OCI-LY7 (cell line): ENCODE measurements at regions not wholly inside any gene's neighbourhood (a gene's known extent, or its start where the extent isn't known, plus 50 kb on each side); places are given as distances from the start of the nearest gene placed in this dataset.

Source experiments
- BruUV-seq: library from RNA; stranded (reverse); fragments of 400-500 nt; replicated peaks from 2 replicates; lab custom pipeline; 2021; lab: Mats Ljungman, UMichigan
- CTCF ChIA-PET: fragments of 300-600 bp; sonication (Branson Sonifier 250); formaldehyde crosslinking; loops from one replicate; lab custom pipeline; 2022; ENCODE audit warnings: antibody characterized with exemption; ENCODE audit not compliant: unreplicated experiment; lab: Charles Lee
- POLR2A ChIA-PET: fragments of 300-600 bp; sonication (Branson Sonifier 250); formaldehyde crosslinking; loops from one replicate; lab custom pipeline; 2022; ENCODE audit warnings: antibody characterized with exemption; lab: Charles Lee
- DNase-seq: peaks from one replicate; pipeline ENCODE4 v3.0.0-alpha.2; 2015; ENCODE audit warnings: low spot score
- H2AFZ ChIP-seq: fragments of 200-600 bp; sonication (generic), shearing (Covaris generic); 2 replicates; pipeline ENCODE4 v1.6.1; 2014; ENCODE audit warnings: mild to moderate bottlenecking, antibody characterized with exemption, low read length, moderate library complexity
- H3K27ac ChIP-seq: fragments of 200-600 bp; sonication (generic); 2 replicates; pipeline ENCODE4 v1.5.1; 2014; ENCODE audit warnings: mixed run types, low read depth, mild to moderate bottlenecking, moderate library complexity, low read length, inconsistent platforms; ENCODE audit not compliant: poor library complexity, severe bottlenecking
- H3K36me3 ChIP-seq: fragments of 200-600 bp; sonication (generic); 2 replicates; pipeline ENCODE4 v1.6.1; 2014; ENCODE audit warnings: mild to moderate bottlenecking, antibody characterized with exemption, low read length, moderate library complexity, mixed read lengths; ENCODE audit not compliant: insufficient read depth
- H3K4me1 ChIP-seq: fragments of 200-600 bp; sonication (generic); 2 replicates; pipeline ENCODE4 v1.5.1; 2014; ENCODE audit warnings: mild to moderate bottlenecking, low read length; ENCODE audit not compliant: insufficient read depth, poor library complexity, severe bottlenecking
- H3K4me2 ChIP-seq: fragments of 200-600 bp; sonication (generic); 2 replicates; pipeline ENCODE4 v1.6.1; 2014; ENCODE audit warnings: mild to moderate bottlenecking, low read length
- H3K4me3 ChIP-seq: fragments of 200-600 bp; sonication (generic); 2 replicates; pipeline ENCODE4 v1.5.1; 2014; ENCODE audit warnings: mild to moderate bottlenecking, low read depth, low read length; ENCODE audit not compliant: poor library complexity, severe bottlenecking
- H3K79me2 ChIP-seq: fragments of 200-600 bp; sonication (generic); 2 replicates; pipeline ENCODE4 v1.6.1; 2016; ENCODE audit warnings: low read depth, mild to moderate bottlenecking, low read length, moderate library complexity, mixed read lengths; ENCODE audit not compliant: insufficient read depth
- H3K9me2 ChIP-seq: fragments of 200-600 bp; sonication (generic); 2 replicates; pipeline ENCODE4 v1.6.1; 2016; ENCODE audit warnings: mild to moderate bottlenecking, low read length, mixed read lengths; ENCODE audit not compliant: insufficient read depth
- H3K9me3 ChIP-seq: fragments of 200-600 bp; sonication (generic); 2 replicates; pipeline ENCODE4 v1.6.1; 2014; ENCODE audit warnings: mild to moderate bottlenecking, mixed run types, low read length, mixed read lengths
- H4K20me1 ChIP-seq: fragments of 200-600 bp; sonication (generic); 2 replicates; pipeline ENCODE4 v1.6.1; 2014; ENCODE audit warnings: mild to moderate bottlenecking, antibody characterized with exemption, low read length, moderate library complexity, mixed read lengths; ENCODE audit not compliant: insufficient read depth
- CTCF ChIP-seq: fragments of 200-600 bp; sonication (generic); conservative IDR thresholded peaks from 2 replicates; pipeline ENCODE4 v1.5.1; 2014; ENCODE audit warnings: mild to moderate bottlenecking, antibody characterized with exemption, low read length, moderate library complexity, mixed read lengths
- EZH2phosphoT487 ChIP-seq: fragments of 200-600 bp; sonication (generic); IDR thresholded peaks from 2 replicates; pipeline ENCODE4 v1.6.1; 2018; ENCODE audit warnings: low read depth, borderline replicate concordance, mild to moderate bottlenecking, mixed run types, antibody characterized with exemption, low read length, moderate library complexity, mixed read lengths
- intact Hi-C: fragments of 100-400 bp; cut with micrococcal nuclease; formaldehyde crosslinking; loops from one replicate; pipeline ENCODE4 v1.10.0; 2022; ENCODE audit not compliant: unreplicated experiment

- no peak for DNase-seq
- intact Hi-C loops: no loop called here
- Histone ChIP-seq H3K4me2 (no peak overlapping the region), H4K20me1 (no peaks in the 10 kb centered on the region), H3K9me2 (no peaks in the 10 kb centered on the region), H3K4me1 (no peaks in the 10 kb centered on the region), H3K79me2 (no peaks in the 10 kb centered on the region), H2AFZ (no peak overlapping the region), H3K9me3 (no peaks in the 10 kb centered on the region), H3K27ac (no peak overlapping the region), H3K36me3 (no peaks in the 10 kb centered on the region), H3K4me3 (no peak overlapping the region)
- ChIA-PET POLR2A (interaction anchor here (0.5 kb wide), 1 partner anchor 644 kb away, joined by 6 read pairs; no protein-coding TSS in a partner anchor), CTCF (no interaction called here)
- BruUV-seq: no TSS peak
- TF ChIP-seq CTCF: no peak
- no peak for TF ChIP-seq EZH2phosphoT487
Measured at GRCh38 chr2:147449323-147449991, 395.4 kb upstream of the ACVR2A start.

- DNase-seq: no peak
- Histone ChIP-seq H3K27ac (no peak overlapping the region), H2AFZ (no peak overlapping the region), H3K4me2 (no peak overlapping the region), H4K20me1 (no peaks in the 10 kb centered on the region), H3K9me3 (no peaks in the 10 kb centered on the region), H3K4me1 (no peaks in the 10 kb centered on the region), H3K4me3 (no peak overlapping the region), H3K9me2 (no peaks in the 10 kb centered on the region), H3K36me3 (no peaks in the 10 kb centered on the region), H3K79me2 (no peaks in the 10 kb centered on the region)
- ChIA-PET POLR2A (no interaction called here), CTCF (no interaction called here)
- TF ChIP-seq CTCF (no peak), EZH2phosphoT487 (no peak)
- no TSS peak for BruUV-seq
- intact Hi-C loops: no loop called here
Measured at GRCh38 chr2:147442816-147443215, 402.0 kb upstream of the ACVR2A start.

- H3K9me3 ChIP-seq: no peaks in the 10 kb centered on the region
- no peak overlapping the region for H3K27ac ChIP-seq
- H3K79me2 ChIP-seq: no peaks in the 10 kb centered on the region
- ChIA-PET POLR2A (no interaction called here), CTCF (no interaction called here)
- no peaks in the 10 kb centered on the region for H3K9me2 ChIP-seq
- no peak overlapping the region for H3K4me3 ChIP-seq
- H3K4me1 ChIP-seq: no peaks in the 10 kb centered on the region
- H3K4me2 ChIP-seq: no peak overlapping the region
- H4K20me1 ChIP-seq: no peaks in the 10 kb centered on the region
- no peaks in the 10 kb centered on the region for H3K36me3 ChIP-seq
- BruUV-seq: no TSS peak
- TF ChIP-seq CTCF: no peak
- TF ChIP-seq EZH2phosphoT487: no peak
- DNase-seq: no peak
- intact Hi-C loops: no loop called here
- H2AFZ ChIP-seq: no peak overlapping the region
Measured at GRCh38 chr2:147441182-147441581, 403.6 kb upstream of the ACVR2A start.
